ENCODE measurements at regions not wholly inside any gene's neighbourhood (a gene's known extent, or its start where the extent isn't known, plus 50 kb on each side); places are given as distances from the start of the nearest gene placed in this dataset.

DNA sequence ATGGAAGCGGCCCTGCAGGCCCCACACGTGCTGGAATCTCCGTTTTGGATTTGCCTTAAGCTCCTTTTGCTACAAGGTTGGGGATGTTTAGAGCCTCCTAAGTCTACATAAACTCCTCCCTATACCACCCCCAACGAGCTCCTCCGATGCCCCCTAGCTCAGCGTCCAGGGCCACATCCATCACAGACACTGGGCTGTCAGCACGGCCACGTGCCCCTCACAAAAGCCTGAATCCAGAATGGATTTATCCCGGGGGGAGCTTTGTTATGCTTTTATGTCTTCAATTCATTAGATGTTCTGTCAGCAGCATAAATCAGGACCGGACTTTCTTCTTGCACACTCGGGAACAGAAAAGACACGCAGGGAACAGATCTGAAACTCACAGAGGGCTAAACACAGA lies 52.6 kb upstream of the CD82 start:
- no peak overlapping the region for H3K9ac ChIP-seq (ENCODE audit: low read length)
- no peaks in the 10 kb centered on the region for H3K36me3 ChIP-seq (replicated peaks; ENCODE audit: low read depth, low read length)
- no peak overlapping the region for H3K4me3 ChIP-seq (ENCODE audit: low read length)
- H4K20me1 ChIP-seq (ENCODE audit: insufficient read depth, low read length) = no peaks in the 10 kb centered on the region
- no peaks in the 10 kb centered on the region for H3K79me2 ChIP-seq (ENCODE audit: low read length)
- peaks cover 14% of the 10 kb centered on the region for H3K27me3 ChIP-seq (ENCODE audit: low read depth, low read length)
- H3K9me3 ChIP-seq (ENCODE audit: insufficient read depth, low read length) = no peaks in the 10 kb centered on the region
- TF ChIP-seq EZH2phosphoT487 (IDR thresholded peaks at IDR 0.05; ENCODE audit: low read depth) = no peak
- TF ChIP-seq, protein P1, sequence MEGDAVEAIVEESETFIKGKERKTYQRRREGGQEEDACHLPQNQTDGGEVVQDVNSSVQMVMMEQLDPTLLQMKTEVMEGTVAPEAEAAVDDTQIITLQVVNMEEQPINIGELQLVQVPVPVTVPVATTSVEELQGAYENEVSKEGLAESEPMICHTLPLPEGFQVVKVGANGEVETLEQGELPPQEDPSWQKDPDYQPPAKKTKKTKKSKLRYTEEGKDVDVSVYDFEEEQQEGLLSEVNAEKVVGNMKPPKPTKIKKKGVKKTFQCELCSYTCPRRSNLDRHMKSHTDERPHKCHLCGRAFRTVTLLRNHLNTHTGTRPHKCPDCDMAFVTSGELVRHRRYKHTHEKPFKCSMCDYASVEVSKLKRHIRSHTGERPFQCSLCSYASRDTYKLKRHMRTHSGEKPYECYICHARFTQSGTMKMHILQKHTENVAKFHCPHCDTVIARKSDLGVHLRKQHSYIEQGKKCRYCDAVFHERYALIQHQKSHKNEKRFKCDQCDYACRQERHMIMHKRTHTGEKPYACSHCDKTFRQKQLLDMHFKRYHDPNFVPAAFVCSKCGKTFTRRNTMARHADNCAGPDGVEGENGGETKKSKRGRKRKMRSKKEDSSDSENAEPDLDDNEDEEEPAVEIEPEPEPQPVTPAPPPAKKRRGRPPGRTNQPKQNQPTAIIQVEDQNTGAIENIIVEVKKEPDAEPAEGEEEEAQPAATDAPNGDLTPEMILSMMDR (IDR thresholded peaks at IDR 0.05; ENCODE audit: low read depth, low read length) = no peak
- no peak overlapping the region for H3K4me2 ChIP-seq (ENCODE audit: low read length)
- H3K4me1 ChIP-seq (ENCODE audit: low read length) = no peaks in the 10 kb centered on the region
- no peak overlapping the region for H2AFZ ChIP-seq (ENCODE audit: low read depth, low read length)
- H3K27ac ChIP-seq (ENCODE audit: low read length) = no peak overlapping the region

DNA sequence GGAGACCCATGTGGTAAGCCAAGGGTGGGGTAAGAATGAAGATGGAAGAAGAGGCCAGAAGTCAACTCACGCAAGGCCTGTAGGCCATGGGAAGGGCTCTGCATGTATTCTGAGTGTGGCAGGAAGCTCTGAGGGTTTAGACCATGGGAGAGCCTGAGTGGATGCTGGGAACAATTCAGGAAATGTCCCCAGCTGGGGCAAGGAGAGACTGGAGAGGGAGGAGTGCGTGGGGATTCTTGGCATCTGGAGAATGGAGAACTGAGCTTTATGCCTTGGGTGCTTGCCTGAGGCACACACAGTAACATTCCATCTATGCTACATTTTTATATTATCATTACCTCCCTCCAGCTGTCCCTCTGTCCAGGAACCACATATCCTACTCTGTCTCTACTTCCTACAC lies 50.4 kb upstream of the CD82 start:
- no peak for TF ChIP-seq EZH2phosphoT487 (IDR thresholded peaks at IDR 0.05; ENCODE audit: low read depth)
- TF ChIP-seq, protein P1 (IDR thresholded peaks at IDR 0.05; ENCODE audit: low read depth, low read length) = no peak
- H3K9ac ChIP-seq (ENCODE audit: low read length) = no peak overlapping the region
- H3K4me3 ChIP-seq (ENCODE audit: low read length) = no peak overlapping the region
- H4K20me1 ChIP-seq (ENCODE audit: insufficient read depth, low read length) = no peaks in the 10 kb centered on the region
- H3K27me3 ChIP-seq (ENCODE audit: low read depth, low read length) = peaks cover 14% of the 10 kb centered on the region
- H3K79me2 ChIP-seq (ENCODE audit: low read length) = no peaks in the 10 kb centered on the region
- no peaks in the 10 kb centered on the region for H3K36me3 ChIP-seq (replicated peaks; ENCODE audit: low read depth, low read length)
- no peaks in the 10 kb centered on the region for H3K9me3 ChIP-seq (ENCODE audit: insufficient read depth, low read length)
- peaks cover 8% of the 10 kb centered on the region for H3K4me1 ChIP-seq (ENCODE audit: low read length)
- H3K27ac ChIP-seq (ENCODE audit: low read length) = no peak overlapping the region
- no peak overlapping the region for H3K4me2 ChIP-seq (ENCODE audit: low read length)
- H2AFZ ChIP-seq (ENCODE audit: low read depth, low read length) = no peak overlapping the region

Data from OCI-LY3 (cell line).